Naive thymus-derived CD4-positive, alpha-beta T cell (primary cell): ENCODE measurements at regions not wholly inside any gene's neighbourhood (a gene's known extent, or its start where the extent isn't known, plus 50 kb on each side); places are given as distances from the start of the nearest gene placed in this dataset.
A peak's percentile ranks its signal among the peaks of the same experiment; 100 is the strongest.
"Not testable (repeated sequence)": the region's sequence is repeated elsewhere in the genome, so short reads cannot be mapped to it uniquely, and the experiment has no call there.

ENCODE experiments used
- ATAC-seq: fragments of 150-1000 bp; cut with Tn5 transposase; 2 replicates; pipeline ENCODE4 v1.10.0; 2021; ENCODE audit warnings: mild to moderate bottlenecking, moderate library complexity
- CTCF ChIA-PET: fragments of 350-600 bp; sonication (Branson Sonifier 250); formaldehyde crosslinking; loops from one replicate; lab custom pipeline; 2021; ENCODE audit warnings: antibody characterized with exemption; lab: Charles Lee
- POLR2A ChIA-PET: fragments of 350-600 bp; sonication (Branson Sonifier 250); formaldehyde crosslinking; loops from one replicate; lab custom pipeline; 2021; ENCODE audit warnings: antibody characterized with exemption, inconsistent platforms; lab: Charles Lee
- DNase-seq, 9 donors: peaks; one replicate each; pipeline versions ENCODE4 v3.0.0 to v3.0.0-alpha.2; 2020 to 2022; ENCODE audit warnings: mixed read lengths in 1 of 9
- H3K27ac ChIP-seq: one replicate; pipeline ENCODE4 v1.7.0; 2013; ENCODE audit warnings: mild to moderate bottlenecking, low read depth, low read length, moderate library complexity
- H3K27me3 ChIP-seq, 2 donors: one replicate each; pipeline ENCODE4 v1.7.0; 2013; ENCODE audit warnings: low read length in 2 of 2, mild to moderate bottlenecking in 2 of 2, moderate library complexity in 2 of 2; ENCODE audit not compliant: control insufficient read depth in 2 of 2, insufficient read depth in 2 of 2
- H3K36me3 ChIP-seq, 3 experiments: 1 replicate in 2 of 3; 2 replicates in 1 of 3; pipeline ENCODE4 v1.7.0; 2013; ENCODE audit warnings: low read length in 3 of 3, mild to moderate bottlenecking in 3 of 3, moderate library complexity in 1 of 3; ENCODE audit not compliant: insufficient read depth in 3 of 3, control insufficient read depth in 2 of 3
- H3K4me1 ChIP-seq, 2 donors: one replicate each; pipeline ENCODE4 v1.7.0; 2013; ENCODE audit warnings: low read length in 2 of 2, mild to moderate bottlenecking in 2 of 2, moderate library complexity in 1 of 2; ENCODE audit not compliant: control insufficient read depth in 2 of 2, insufficient read depth in 2 of 2
- H3K4me3 ChIP-seq: 2 replicates; pipeline ENCODE4 v1.7.0; 2013; ENCODE audit warnings: mild to moderate bottlenecking, low read length
- H3K9me3 ChIP-seq, 3 experiments: 1 replicate in 2 of 3; 2 replicates in 1 of 3; pipeline ENCODE4 v1.7.0; 2013; ENCODE audit warnings: low read length in 3 of 3; ENCODE audit not compliant: control insufficient read depth in 2 of 3
- H3K27ac Mint-ChIP-seq, 9 donors: one replicate each; pipeline ENCODE4 v1.8.0; 2020 to 2022; ENCODE audit warnings: mixed read lengths in 9 of 9, mild to moderate bottlenecking in 8 of 9, moderate library complexity in 5 of 9, inconsistent platforms in 2 of 9
- H3K27me3 Mint-ChIP-seq, 5 donors: one replicate each; pipeline ENCODE4 v1.8.0; 2021 to 2022; ENCODE audit warnings: mixed read lengths in 5 of 5, mild to moderate bottlenecking in 1 of 5
- H3K36me3 Mint-ChIP-seq, 5 donors: one replicate each; pipeline ENCODE4 v1.8.0; 2020 to 2022; ENCODE audit warnings: mixed read lengths in 5 of 5, mild to moderate bottlenecking in 3 of 5, inconsistent platforms in 1 of 5
- H3K4me1 Mint-ChIP-seq, 7 donors: one replicate each; pipeline ENCODE4 v1.8.0; 2020 to 2022; ENCODE audit warnings: mixed read lengths in 7 of 7, mild to moderate bottlenecking in 3 of 7, inconsistent platforms in 1 of 7
- H3K4me3 Mint-ChIP-seq, 10 donors: one replicate each; pipeline ENCODE4 v1.8.0; 2020 to 2022; ENCODE audit warnings: mild to moderate bottlenecking in 10 of 10, mixed read lengths in 10 of 10, moderate library complexity in 6 of 10, inconsistent platforms in 2 of 10
- H3K9me3 Mint-ChIP-seq, 11 donors: one replicate each; pipeline ENCODE4 v1.8.0; 2020 to 2022; ENCODE audit warnings: mixed read lengths in 11 of 11, mild to moderate bottlenecking in 4 of 11, inconsistent platforms in 1 of 11, moderate library complexity in 1 of 11
- intact Hi-C, 2 donors: fragments of 100-400 bp; cut with micrococcal nuclease; formaldehyde crosslinking; loops; one replicate each; pipeline ENCODE4 v1.15.1; 2023

DNA sequence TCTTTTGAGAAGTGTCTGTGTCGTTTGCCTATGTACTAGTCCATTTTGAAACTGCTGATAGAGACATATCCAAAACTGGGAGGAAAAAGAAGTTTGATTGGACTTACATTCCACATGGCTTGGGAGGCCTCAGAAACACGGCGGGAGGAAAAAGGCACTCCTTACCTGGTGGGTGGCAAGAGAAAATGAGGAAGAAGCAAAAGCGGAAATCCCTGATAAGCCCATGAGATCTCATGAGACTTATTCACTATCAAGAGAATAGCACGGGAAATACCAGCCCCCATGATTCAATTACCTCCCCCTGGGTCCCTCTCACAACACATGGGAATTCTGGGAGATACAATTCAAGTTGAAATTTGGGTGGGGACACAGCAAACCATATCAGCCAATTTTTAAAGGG is 727.6 kb downstream of the TMEM121 start:
- H3K27ac ChIP-seq, POLR2A ChIA-PET, ATAC-seq, H3K9me3 Mint-ChIP-seq, DNase-seq, H3K4me1 ChIP-seq, H3K27ac Mint-ChIP-seq, H3K36me3 Mint-ChIP-seq, H3K9me3 ChIP-seq, H3K4me3 Mint-ChIP-seq, H3K36me3 ChIP-seq, H3K4me1 Mint-ChIP-seq, H3K4me3 ChIP-seq, H3K27me3 ChIP-seq, intact Hi-C loops: not testable (repeated sequence)
- CTCF ChIA-PET, result interaction anchor here (0.7 kb wide), 1 partner anchor 54 kb away, joined by 3 read pairs; no protein-coding TSS in a partner anchor
- H3K27me3 Mint-ChIP-seq, result peaks cover 3 to 31% (median 7%) of the 10 kb centered on the region in 5 donors

GRCh38 chr14:106257569-106257994 is 731.2 kb downstream of the TMEM121 start:
- intact Hi-C loops, result loop anchor here in 1 of 2 donors (1.0 kb wide), 2 partner anchors 11 to 48 kb away; no protein-coding TSS in a partner anchor
- H3K9me3 ChIP-seq, H3K27ac ChIP-seq, H3K36me3 ChIP-seq, H3K27me3 ChIP-seq, H3K36me3 Mint-ChIP-seq, H3K4me3 ChIP-seq, H3K4me1 ChIP-seq, H3K9me3 Mint-ChIP-seq, H3K4me1 Mint-ChIP-seq: not testable (repeated sequence)
- ChIA-PET POLR2A (interaction anchor here (1.4 kb wide), 1 partner anchor 47 kb away, joined by 5 read pairs; no protein-coding TSS in a partner anchor), CTCF (interaction anchor here (0.5 to 5.5 kb wide), 23 partner anchors 10 to 163 kb away, joined by 3 to 67 read pairs (median 5); no protein-coding TSS in a partner anchor)
- DNase-seq, result peak; percentile 40 to 85 (median 61)
- Mint-ChIP-seq H3K27me3 (peaks cover 6 to 45% (median 9%) of the 10 kb centered on the region in 5 donors), H3K4me3 (peak overlapping the region in 1 of 10 donors; percentile 38), H3K27ac (peak overlapping the region in 1 of 9 donors; percentile 14)
- ATAC-seq, result peak; percentile 84

GRCh38 chr14:106268013-106268727 is 741.8 kb downstream of the TMEM121 start:
- intact Hi-C loops, result loop anchor here (1.0 kb wide), 4 partner anchors 8 to 59 kb away; no protein-coding TSS in a partner anchor
- no peak overlapping the region for H3K27ac ChIP-seq
- peaks cover 0 to 57% (median 4%) of the 10 kb centered on the region in 5 donors for H3K27me3 Mint-ChIP-seq
- POLR2A ChIA-PET, result no interaction called here
- H3K9me3 Mint-ChIP-seq, result no peaks in the 10 kb centered on the region
- peaks cover 0 to 16% (median 14%) of the 10 kb centered on the region in 7 donors for H3K4me1 Mint-ChIP-seq
- no peaks in the 10 kb centered on the region for H3K36me3 ChIP-seq
- DNase-seq (peak; percentile 60 to 95 (median 87)), ATAC-seq (peak; percentile 83)
- CTCF ChIA-PET, result interaction anchor here (0.9 to 4.4 kb wide), 5 partner anchors 8 to 58 kb away, joined by 3 to 22 read pairs (median 4); no protein-coding TSS in a partner anchor
- no peak overlapping the region for H3K4me3 ChIP-seq
- no peaks in the 10 kb centered on the region for H3K27me3 ChIP-seq
- peaks cover 0 to 10% of the 10 kb centered on the region in 2 donors for H3K4me1 ChIP-seq
- peak overlapping the region in 3 of 10 donors; percentile 6 to 37 (median 23) for H3K4me3 Mint-ChIP-seq
- no peaks in the 10 kb centered on the region for H3K36me3 Mint-ChIP-seq
- peak overlapping the region in 5 of 9 donors; percentile 22 to 90 (median 76) for H3K27ac Mint-ChIP-seq
- H3K9me3 ChIP-seq, result no peaks in the 10 kb centered on the region

GRCh38 chr14:106269029-106269428 is 742.6 kb downstream of the TMEM121 start:
- DNase-seq, result no peak
- Mint-ChIP-seq H3K4me3 (no peak overlapping the region), H3K36me3 (no peaks in the 10 kb centered on the region), H3K27me3 (peaks cover 3 to 55% (median 4%) of the 10 kb centered on the region in 5 donors), H3K4me1 (peaks cover 0 to 16% (median 14%) of the 10 kb centered on the region in 7 donors), H3K27ac (peak overlapping the region in 2 of 9 donors; percentile 54 to 72), H3K9me3 (no peaks in the 10 kb centered on the region)
- ChIA-PET CTCF (interaction anchor here (0.8 to 4.4 kb wide), 5 partner anchors 10 to 59 kb away, joined by 3 to 22 read pairs (median 5); no protein-coding TSS in a partner anchor), POLR2A (interaction anchor here (1.3 kb wide), 1 partner anchor 33 kb away, joined by 3 read pairs; no protein-coding TSS in a partner anchor)
- H3K4me1 ChIP-seq, result peaks cover 0 to 10% of the 10 kb centered on the region in 2 donors
- no peak for ATAC-seq
- H3K27me3 ChIP-seq, result no peaks in the 10 kb centered on the region
- intact Hi-C loops, result no loop called here
- no peaks in the 10 kb centered on the region for H3K36me3 ChIP-seq
- no peaks in the 10 kb centered on the region for H3K9me3 ChIP-seq
- no peak overlapping the region for H3K27ac ChIP-seq
- H3K4me3 ChIP-seq, result no peak overlapping the region

GRCh38 chr14:106269451-106270204 is 743.2 kb downstream of the TMEM121 start:
- H3K4me3 ChIP-seq, result no peak overlapping the region
- no peaks in the 10 kb centered on the region for H3K36me3 ChIP-seq
- Mint-ChIP-seq H3K9me3 (no peaks in the 10 kb centered on the region), H3K27me3 (peaks cover 5 to 60% (median 9%) of the 10 kb centered on the region in 5 donors), H3K4me3 (no peak overlapping the region), H3K27ac (no peak overlapping the region), H3K36me3 (no peaks in the 10 kb centered on the region), H3K4me1 (peaks cover 0 to 16% (median 14%) of the 10 kb centered on the region in 7 donors)
- ChIA-PET POLR2A (interaction anchor here (1.0 to 1.3 kb wide), 2 partner anchors 8 to 33 kb away, joined by 3 read pairs; no protein-coding TSS in a partner anchor), CTCF (interaction anchor here (0.8 to 4.4 kb wide), 5 partner anchors 9 to 103 kb away, joined by 3 to 22 read pairs (median 5); no protein-coding TSS in a partner anchor)
- DNase-seq (no peak), ATAC-seq (no peak)
- H3K27ac ChIP-seq, result no peak overlapping the region
- intact Hi-C loops, result loop anchor here in 1 of 2 donors (1.0 to 10.0 kb wide), 2 partner anchors 8 to 245 kb away; no protein-coding TSS in a partner anchor
- H3K9me3 ChIP-seq, result no peaks in the 10 kb centered on the region
- no peaks in the 10 kb centered on the region for H3K27me3 ChIP-seq
- H3K4me1 ChIP-seq, result peaks cover 0 to 10% of the 10 kb centered on the region in 2 donors
